ENCODE measurements at regions not wholly inside any gene's neighbourhood (a gene's known extent, or its start where the extent isn't known, plus 50 kb on each side); places are given as distances from the start of the nearest gene placed in this dataset.
"Not testable (repeated sequence)": the region's sequence is repeated elsewhere in the genome, so short reads cannot be mapped to it uniquely, and the experiment has no call there.

DNA sequence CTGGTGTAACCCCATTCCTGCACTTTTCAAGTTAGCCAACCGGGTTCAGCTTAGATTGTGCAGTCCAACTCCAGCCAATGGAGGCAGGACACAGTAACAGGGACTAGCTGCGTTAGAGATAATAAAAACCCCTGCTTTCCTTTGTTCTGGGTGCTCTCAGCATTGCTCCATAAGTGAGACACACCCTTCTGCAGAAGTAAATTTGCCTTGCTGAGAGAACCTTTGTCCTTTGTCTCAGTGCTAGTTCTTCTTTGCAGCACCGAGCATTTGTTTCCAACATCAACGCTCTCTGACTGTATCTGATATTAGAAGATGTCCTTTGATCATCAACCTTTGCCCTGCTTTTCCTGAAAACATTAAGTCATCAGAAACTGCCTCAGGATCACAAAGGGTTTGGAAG, 169.5 kb upstream of the OR13F1 start:
- DNase-seq: no peak

DNA sequence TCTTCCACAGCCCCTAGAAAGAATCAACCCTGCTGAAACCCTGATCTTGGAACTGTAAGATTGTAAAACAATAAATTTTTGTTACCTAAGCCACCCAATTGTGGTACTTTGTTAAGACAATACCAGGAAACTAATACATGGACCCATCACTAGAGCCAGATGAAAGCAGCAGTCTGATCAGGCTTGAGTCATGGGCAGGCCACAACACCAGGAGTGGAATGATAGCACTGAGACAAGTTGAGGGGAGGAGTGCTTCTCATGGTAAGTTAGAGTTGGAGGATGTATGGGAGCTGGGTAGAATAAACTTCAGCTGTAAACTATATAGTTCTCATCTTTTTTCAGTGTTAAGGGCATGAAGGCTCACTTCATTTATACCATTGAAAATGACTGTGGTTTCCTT, 164.4 kb upstream of the OR13F1 start:
- DNase-seq: no peak

DNA sequence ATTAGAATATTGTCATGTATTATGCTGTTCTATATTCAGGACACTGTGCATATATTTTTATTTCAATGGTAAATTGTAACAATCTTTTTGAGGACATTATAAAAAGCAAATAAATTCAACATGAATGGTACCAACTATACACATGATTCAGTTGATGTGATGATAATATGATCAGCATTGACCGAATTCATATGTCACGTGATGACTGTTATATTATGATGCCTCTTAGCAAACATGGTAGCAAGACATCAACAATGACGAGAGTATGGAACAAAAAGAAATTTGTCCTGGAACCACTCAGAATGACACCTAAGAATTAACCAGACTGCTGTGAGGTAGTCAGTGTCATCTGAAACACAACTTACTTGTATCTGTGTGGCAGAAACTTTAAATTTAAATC, 161.5 kb upstream of the OR13F1 start:
- DNase-seq: no peak

DNA sequence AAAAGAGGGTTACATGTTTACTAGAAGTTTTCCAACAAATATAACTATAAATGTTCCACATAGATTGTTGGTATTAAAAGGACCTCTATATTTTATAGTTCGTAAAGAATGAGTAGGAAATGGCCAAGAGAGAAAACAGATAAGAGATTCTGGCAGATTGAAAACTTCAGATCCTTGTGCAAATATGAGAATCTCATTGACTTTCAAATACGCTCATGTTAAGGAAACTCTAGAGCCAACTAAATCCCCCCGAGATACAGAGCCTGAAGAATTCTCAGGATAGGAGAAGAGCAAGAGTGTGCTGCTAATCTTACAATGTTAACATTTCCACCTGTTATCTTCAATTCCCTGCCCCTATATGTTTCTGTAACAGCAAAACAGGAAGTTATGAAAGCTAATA, 159.0 kb upstream of the OR13F1 start:
- DNase-seq: no peak

DNA sequence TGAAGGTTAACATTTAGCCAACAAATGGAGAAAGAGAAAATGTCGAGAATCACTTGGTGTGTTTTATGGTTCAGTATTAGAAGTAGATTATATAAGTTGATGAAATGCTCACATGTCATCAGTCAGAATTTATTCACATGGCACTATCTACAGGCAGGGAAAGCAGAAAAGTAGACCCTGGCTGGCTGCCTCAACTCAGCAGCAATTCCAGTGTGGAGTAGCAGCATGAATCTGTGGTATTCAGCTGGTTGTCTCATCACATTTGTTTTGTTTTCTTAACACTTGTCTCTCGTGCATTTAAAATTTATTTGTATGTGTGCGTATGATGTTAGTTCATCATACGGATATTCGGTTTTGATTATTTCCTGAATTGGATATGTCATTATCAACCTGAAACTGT, 153.5 kb upstream of the OR13F1 start:
- DNase-seq: no peak

DNA sequence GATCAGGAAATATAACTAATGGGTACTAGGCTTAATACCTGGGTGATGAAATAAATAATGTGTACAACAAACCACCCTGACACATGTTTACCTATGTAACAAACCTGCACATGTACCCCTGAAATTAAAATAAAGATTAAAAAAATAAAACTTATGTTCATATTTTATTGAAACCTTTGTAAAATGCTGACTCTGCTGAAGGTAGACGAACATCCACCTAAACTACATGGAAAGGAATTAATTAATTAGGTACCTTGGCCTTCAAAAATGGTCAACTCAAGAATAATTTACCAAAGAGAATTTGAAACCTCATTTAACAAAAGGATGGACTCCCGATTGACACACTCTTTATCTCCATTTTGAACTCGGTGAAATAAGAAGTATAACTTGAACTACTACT, 152.3 kb upstream of the OR13F1 start:
- DNase-seq: no peak

DNA sequence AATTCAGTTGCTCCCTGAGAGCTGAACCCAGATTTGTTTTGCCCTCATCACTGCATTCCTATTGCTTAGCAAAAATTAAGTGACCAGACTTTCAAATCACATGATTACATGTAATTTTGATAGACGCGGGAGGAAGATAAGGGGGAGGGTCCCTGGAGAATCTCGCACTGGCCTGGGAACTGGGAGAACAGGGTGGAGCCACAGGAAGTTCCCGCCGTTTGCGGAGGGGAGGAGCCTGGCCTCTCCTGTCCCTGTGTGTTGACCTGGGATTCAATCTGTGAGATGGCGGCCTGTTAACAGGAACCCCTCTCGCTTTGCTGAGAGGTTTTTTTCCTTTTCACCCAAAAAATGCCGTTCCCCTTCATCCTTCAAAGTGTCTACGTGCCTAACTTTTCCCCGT, 142.9 kb upstream of the OR13F1 start:
- DNase-seq: no peak

DNA sequence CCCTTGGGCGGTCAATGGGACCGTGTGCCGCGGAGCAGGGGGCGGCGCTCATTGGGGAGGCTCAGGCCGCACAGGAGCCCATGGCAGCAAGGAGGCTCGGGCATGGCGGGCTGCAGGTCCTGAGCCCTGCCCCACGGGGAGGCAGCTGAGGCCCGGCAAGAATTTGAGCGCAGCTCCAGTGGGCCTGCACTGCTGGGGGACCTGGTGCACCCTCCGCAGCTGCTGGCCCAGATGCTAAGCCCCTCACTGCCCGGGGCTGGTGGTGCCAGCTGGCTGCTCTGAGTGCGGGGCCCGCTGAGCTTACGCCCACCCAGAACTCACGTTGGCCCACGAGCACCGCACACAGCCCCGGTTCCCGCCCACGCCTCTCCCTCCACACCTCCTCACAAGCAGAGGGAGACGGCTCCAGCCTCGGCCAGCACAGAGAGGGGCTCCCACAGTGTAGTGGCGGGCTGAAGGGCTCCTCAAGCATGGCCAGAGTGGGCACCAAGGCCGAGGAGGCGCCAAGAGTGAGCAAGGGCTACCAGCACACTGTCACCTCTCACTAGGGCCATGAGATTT, 141.1 kb upstream of the OR13F1 start:
- no peak for DNase-seq

DNA sequence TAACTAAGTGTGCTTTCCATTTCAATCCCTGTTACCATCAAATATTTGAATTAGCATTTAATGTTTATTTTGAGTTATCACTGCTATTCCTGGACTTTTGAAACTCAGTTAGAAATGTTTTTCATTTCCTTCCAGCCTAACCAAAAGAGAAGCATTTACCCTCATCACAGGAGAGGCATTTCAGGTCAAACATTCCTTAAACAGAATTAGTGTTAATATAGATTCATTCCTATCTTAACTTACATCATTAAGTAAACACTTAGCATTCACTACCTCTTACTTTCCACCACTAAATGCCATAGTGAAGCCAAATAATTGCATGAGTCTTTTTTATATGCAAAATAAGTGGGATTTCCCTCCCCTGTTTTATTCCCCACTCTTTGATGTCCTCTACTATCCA, 136.6 kb upstream of the OR13F1 start:
- no peak for DNase-seq

DNA sequence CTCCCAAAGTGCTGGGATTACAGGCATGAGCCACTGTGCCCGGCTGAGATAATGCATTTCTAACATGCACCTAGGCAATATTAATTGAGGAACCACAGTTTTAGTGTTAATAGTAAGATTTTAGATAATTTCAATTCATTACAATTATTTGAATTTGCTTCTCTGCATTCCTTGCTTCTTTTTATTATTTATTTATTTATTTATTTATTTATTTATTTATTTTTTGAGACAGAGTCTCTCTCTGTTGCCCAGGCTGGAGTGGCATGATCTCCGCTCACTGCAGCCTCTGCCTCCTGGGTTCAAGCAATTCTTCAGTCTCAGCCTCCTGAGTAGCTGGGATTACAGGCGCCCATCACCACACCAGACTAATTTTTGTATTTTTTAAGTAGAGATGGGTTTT, 135.7 kb upstream of the OR13F1 start:
- DNase-seq: not testable (repeated sequence)

DNA sequence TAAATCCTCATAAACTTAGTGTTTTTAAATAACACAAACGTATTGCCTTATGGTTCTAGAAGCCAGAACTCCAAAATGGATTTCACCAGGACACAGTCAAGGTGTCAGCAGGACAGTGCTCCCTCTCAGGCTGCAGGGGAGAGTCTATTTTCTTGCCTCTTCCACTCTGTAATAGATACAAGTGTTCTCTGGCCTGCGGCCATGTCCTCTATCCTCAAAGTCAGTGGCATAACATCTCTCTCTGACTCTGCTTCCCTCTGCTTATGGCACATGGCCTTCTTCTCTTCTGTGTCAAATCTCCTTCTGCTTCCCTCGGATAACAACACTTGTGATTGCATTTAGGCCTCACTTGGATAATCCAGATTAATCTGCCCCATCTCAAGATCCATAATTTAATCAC, 129.4 kb upstream of the OR13F1 start:
- DNase-seq: no peak

DNA sequence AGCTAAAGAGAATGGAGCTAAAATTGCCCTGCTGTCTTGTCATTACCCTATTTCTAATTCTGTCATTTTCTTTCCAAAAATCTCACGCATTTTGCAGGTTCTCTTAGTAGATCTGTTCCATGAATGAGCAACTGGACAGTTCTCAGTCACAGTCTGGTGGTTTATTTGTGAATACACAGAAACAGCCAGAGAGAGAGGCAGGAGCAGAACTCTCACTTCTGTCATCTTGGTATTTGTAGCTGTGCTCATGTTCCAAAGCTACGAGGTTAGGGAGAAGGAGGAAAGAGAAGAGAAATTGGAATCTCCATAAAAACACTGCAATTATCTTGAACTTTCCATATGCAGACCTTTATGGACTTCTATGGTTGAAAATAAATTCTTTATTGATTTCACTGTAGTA, 118.0 kb upstream of the OR13F1 start:
- no peak for DNase-seq

DNA sequence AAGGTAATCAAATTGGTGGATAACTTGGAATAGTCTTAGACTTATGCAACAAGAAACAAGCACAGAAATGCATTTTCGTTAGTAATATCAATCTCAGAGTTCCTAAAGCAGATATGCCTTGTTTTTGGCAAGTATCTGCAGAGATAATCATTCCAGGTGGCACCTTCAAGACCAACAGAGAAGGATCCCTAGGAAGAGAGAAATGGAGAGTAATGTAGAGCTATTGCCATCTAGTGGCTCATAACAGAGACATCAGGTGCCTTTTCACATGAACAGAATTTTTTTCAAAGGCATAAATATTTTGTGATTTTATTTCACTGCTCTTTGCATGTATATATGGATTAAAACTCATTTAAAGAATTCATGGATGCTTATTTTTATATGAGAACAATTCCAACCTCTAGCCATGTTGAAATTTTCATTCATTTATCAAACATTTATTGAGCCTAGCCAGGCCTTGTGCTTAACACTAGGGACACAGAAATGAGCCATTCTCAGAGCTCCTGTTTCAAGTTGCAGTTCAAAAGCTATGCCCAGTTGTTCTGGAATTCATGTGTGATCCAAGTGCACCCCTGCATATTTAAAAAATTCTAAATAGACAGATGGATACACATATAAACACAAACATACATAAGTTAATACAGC, 117.5 kb upstream of the OR13F1 start:
- DNase-seq: peak; percentile 75

DNA sequence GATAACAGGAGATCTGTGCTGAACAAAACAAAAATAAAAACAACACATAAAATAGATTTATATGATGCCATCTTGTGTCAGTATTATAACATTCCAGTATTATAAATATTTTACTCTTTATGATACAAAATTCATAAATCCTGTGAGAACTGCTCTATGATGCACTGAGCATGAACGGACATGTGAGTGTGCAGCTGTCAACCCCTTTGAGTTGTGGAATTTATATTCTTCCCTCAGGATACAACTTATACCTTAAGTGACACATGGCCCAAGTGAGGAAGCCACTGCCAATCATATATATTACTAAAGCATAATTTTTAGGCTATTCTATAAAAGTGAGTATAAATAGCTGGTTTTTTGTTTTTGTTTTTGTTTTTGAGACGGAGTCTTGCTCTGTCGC, 116.0 kb upstream of the OR13F1 start:
- no peak for DNase-seq

DNA sequence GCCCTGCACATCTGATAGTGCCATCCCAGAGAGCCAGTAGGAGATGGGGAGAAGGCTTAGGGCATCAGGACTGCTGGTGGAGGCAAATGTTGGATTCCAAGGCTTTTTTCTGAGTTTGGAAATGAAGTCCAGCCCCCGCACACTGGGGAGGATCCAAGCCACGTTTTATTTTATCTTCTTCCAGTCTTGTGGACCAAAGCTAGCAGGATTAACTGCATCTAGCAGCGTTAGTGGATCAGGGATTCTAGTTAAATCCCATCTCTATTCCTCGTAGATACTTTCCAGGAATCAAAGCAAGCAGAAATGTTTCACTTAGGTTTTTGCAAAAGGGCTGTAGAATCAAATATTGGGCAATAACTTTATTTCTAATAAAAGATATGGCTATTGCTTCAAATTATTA, 114.7 kb upstream of the OR13F1 start:
- no peak for DNase-seq

DNA sequence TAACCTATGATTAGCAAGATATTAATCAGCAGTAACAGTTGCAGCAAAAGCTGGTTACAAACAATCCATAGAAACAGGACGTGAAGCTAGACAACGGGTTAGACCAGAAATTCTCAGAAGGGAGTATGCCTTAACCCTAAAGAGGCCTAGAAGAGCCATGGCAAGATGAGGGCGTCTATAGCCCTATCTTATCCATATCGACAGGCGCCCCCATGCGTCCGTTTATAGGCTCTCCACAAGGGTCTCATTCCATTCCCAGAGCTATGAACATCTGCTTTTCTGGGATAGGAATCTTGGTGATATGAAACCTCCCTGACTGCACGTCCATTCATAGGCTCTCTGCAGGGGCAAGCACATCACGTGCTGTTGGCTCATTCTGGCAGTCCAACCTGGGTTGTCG, 109.2 kb upstream of the OR13F1 start:
- DNase-seq: not testable (repeated sequence)

DNA sequence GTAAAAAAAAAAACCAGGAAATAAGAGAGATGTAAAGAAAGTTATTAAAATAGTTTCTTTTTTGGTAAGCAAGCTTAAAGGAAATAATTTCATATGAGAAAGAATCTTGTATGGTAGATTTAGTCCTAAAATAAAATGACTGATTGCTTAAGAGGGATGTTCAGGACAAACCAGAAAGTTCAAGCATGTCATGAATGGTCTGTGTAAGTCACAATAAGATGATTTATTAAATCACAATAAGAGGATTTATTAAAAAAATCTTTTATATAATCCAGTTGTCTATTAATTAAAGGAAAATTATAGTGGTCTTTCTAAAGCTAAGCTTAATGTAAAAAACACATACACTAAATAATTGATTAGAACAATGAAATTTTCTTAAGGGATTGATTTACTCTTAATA, 91.8 kb upstream of the OR13F1 start:
- no peak for DNase-seq

DNA sequence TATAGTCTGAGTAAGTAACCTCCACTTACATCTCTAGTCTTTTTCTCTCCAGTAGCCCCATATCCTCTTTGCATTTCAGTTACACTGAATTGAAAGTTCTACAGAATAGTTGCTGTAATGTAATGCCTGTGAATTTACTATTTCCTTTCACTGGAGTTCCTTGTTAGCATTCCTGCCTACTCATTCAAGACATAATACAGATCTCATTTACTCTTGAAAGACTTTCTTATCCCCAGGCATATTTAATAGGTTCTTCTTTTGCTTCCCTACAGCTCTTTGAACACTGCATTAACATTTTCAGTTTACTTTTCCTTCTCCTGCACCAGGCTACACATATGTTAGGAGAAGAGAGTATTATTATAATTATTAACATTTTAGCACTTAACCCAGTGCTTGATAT, 87.6 kb upstream of the OR13F1 start:
- DNase-seq: no peak

DNA sequence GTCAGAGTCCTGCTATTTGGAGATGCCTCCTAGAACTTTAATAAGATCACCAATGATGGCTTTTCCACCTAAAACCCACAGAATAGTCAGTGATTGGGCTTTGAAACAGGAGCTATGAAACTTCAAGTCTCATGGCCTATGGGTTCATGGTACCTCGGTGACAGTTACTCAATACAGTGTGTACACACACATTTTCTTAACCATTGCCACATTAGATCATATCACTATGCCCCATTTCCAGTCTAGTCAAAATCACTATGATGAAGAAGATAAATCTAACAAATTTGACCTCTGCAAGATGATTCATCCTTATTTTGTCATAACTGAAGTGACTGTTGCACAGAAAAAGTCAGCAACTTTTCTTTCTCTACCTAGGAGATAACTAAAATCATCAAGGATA, 86.8 kb upstream of the OR13F1 start:
- no peak for DNase-seq

DNA sequence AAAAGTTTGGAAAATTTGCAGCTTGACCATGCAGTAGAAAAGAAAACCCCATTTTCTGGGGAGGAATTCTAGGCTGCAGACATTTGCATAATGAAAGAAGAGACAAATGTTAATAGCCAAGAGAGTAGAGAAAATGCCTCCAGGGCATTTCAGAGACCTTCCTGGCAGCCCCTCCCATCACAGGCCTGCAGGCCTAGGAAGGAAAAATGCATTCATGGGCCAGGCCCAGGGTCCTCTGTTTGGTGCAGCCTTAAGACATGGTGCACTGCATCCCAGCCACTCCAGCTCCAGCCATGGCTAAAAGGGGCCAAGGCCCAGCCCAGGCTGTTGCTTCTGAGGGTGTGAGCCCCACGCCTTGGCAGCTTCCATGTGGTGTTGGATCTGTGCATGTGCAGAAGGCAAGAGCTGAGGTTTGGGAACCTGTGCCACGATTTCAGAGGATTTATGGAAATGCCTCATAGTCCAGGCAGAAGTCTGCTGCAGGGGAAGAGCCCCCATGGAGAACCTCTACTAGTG, 75.0 kb upstream of the OR13F1 start:
- DNase-seq: no peak

DNA sequence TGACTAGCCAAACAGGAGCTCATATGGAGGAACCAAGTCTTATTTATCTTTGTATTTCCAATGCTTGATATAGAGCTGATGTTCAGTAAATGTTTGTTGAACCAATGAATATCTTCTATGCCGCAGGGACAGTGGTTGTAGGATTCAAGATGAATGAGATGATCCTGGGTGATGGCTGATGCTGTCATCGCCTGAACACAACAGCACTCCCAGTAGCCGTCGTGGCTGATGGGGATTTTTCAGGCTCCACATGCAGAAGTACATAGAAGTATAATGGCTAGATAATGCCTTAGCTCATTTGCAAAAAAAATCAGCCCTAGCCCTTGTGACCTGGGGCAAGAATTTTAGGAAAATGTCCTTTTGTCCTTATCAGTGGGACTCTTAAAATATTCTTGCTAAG, 69.0 kb upstream of the OR13F1 start:
- no peak for DNase-seq

DNA sequence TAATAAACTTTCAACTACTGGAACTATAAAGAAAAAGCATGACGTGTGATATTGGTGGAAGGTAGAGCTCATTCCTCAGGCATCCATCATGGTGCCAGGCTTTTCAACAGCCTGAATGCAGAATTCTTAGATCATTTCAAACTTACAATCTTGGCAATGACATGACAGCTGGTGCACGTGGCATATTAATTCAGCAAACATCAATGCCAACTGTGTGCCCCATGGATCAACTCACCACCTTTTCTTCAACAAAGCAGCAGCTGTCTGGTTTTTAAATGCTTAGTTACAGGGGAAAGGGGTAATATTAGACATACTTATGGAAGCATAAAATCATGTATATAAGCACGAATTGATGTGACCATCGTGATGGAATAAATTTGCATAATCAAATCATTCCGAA, 56.0 kb upstream of the OR13F1 start:
- DNase-seq: no peak
